ENCODE measurements at regions not wholly inside any gene's neighbourhood (a gene's known extent, or its start where the extent isn't known, plus 50 kb on each side); places are given as distances from the start of the nearest gene placed in this dataset.
A peak's percentile ranks its signal among the peaks of the same experiment; 100 is the strongest.
"Not testable (repeated sequence)": the region's sequence is repeated elsewhere in the genome, so short reads cannot be mapped to it uniquely, and the experiment has no call there.

DNA sequence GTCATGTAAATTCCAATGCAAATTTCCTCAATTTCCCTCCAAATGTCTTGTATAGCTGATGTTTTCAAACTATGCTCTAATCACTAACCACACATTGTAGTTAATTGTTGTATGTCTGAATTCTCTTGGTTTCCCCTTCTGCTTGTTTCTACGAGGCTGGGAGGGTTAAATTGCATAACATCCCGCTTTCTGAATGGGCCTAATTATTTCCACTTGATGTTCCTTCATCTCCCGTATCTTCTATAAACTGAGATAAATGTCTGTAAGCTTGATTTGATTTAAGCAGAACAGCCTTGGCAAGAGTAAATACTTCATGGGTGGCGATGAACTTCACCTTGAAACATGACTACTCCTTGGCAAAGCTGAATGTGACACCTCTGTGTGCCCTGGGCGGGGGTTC is 72.2 kb downstream of the SERINC2 start:
- no peak for DNase-seq

DNA sequence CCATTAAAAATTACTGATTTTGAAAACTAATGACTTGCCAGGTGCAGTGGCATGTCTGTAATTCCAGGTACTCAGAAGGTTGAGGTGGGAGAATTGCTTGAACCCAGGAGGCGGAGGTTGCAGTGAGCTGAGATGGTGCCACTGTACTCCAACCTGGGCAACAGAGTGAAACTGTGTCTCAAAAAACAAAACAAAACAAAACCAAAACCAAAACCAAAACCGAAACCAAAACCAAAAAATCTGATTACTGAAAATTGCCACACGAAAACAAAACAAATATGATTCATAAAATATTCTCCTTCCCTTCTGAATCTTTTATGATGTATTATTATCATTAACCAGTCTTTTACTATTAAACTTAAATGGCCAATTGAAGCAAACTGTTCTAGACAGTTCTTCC is 74.1 kb downstream of the SERINC2 start:
- DNase-seq, result no peak

DNA sequence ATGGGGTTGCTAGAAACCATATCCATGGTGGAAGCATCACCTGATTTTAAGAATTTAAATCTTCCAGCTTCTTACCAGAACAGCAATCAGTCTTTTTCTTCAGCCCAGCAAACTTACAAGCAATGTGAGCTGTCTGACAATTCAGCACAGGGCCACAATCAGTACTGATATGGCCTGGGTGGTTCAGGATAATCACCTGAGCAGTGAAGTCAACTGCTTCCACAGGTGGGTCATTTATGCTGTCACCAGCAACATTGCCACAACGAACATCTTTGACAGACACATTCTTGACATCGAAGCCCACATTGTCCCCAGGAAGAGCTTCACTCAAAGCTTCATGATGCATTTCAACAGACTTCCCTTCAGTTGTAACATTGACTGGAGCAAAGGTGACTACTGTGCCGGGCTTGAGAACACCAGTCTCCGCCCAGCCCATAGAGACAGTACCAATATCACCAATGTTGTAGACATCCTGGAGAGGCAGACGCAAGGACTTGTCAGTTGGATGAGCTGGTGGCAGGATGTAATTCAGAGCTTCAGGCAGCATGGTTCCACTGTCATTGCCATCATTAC is 74.8 kb downstream of the SERINC2 start:
- DNase-seq, result no peak

DNA sequence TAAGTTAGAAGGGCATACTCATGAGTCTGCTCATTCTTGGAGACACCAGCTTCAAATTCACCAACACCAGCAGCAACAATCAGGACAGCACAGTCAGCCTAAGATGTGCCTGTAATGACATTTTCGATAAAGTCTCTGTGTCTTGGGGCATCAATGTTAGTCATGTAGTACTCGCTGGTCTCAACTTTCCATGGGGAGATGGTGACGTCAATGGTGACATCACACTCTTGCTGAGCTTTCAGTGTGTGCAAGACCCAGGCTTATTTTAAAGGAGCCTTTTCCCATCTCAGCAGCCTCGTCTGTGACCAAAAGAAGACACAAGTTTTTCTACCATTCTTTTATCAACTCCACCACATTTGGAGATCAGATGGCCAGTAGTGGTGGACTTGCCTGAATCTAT is 75.5 kb downstream of the SERINC2 start:
- DNase-seq, result no peak

DNA sequence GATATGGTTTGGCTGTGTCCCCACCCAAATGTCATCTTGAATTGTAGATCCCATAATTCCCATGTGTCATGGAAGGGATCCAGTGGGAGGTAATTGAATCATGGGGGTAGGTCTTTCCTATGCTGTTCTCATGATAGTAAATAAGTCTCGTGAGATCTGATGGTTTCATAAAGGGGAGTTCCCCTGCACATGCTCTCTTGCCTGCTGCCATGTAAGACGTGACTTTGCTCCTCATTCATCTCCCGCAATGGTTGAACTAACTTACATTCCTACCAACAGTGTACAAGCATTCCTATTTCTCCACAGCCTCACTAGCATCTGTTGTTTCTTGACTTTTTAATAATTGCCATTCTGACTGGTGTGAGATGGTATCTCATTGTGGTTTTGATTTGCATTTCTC is 76.6 kb downstream of the SERINC2 start:
- not testable (repeated sequence) for DNase-seq

DNA sequence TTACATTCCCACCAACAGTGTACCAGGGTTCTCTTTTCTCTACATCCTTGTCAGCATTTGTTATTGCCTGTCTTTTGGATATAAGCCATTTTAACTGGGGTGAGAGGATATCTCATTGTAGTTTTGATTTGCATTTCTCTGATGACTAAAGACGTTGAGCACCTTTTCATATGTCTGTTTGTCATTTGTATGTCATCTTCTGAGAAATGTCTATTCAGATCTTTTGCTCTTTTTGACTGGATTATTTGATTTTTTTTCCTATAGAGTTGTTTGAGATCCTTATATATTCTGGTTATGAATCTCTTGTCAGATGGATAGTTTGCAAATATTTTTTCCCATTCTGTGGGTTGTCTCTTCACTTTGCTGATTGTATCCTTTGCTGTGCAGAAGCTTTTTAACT is 77.6 kb downstream of the SERINC2 start:
- DNase-seq, result not testable (repeated sequence)

- DNase-seq, result not testable (repeated sequence)
These were observed 81.0 kb upstream of the TINAGL1 start for GRCh38 chr1:31495351-31495750.

DNA sequence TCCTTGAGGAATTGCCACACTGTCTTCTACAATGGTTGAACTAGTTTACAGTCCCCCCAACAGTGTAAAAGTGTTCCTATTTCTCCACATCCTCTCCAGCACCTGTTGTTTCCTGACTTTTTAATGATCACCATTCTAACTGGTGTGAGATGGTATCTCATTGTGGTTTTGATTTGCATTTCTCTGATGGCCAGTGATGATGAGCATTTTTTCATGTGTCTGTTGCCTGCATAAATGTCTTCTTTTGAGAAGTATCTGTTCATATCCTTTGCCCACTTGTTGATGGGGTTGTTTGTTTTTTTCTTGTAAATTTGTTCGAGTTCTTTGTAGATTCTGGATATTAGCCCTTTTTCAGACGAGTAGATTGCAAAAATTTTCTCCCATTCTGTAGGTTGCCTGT is 80.5 kb upstream of the TINAGL1 start:
- not testable (repeated sequence) for DNase-seq

DNA sequence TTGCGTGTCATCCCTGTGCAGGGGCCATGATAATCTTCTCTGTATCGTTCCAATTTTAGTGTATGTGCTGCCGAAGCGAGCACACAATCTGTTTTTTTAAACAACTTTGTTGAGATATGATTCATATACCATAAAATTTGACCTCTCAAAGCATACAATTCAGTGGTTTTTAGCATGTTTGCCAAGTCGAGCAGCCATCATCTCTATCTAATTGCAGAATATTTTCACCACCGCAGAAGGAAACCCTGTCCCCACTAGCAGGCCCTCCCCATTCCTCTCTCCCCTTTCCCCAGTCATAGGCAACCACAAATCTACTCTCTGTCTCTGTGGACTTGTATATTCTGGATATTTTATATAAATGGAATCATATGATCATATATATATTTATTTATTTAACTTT is 78.7 kb upstream of the TINAGL1 start:
- no peak for DNase-seq

- DNase-seq, result no peak
These were observed 77.8 kb upstream of the TINAGL1 start for GRCh38 chr1:31498376-31499040.

GRCh38 chr1:31501505-31501904 is 74.8 kb upstream of the TINAGL1 start:
- no peak for DNase-seq

GRCh38 chr1:31502253-31502652 is 74.1 kb upstream of the TINAGL1 start:
- DNase-seq, result no peak

- no peak for DNase-seq
These were observed 73.3 kb upstream of the TINAGL1 start for GRCh38 chr1:31502926-31503511.

DNA sequence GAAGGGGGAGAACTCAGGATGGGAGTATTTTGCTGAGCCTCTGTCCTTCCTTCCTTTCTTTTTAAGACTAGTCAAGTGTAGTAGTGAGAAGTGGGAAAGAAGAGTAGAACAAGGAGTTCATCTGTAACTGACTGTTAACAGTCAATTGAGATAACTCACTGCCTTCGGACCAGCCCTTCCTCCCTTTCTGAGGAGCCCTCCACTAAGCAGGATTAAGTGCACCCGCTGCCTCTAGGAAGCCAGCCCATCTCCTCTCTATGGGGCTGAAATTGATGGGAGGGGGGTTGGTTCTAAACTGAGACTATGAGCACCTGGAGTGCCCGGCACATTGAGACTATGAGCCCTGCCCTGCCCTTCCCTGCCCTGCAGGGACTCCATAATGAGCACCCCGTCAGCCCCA is 72.7 kb upstream of the TINAGL1 start:
- DNase-seq, result no peak

- DNase-seq, result no peak
These were observed 72.3 kb upstream of the TINAGL1 start for GRCh38 chr1:31504001-31504400.

DNA sequence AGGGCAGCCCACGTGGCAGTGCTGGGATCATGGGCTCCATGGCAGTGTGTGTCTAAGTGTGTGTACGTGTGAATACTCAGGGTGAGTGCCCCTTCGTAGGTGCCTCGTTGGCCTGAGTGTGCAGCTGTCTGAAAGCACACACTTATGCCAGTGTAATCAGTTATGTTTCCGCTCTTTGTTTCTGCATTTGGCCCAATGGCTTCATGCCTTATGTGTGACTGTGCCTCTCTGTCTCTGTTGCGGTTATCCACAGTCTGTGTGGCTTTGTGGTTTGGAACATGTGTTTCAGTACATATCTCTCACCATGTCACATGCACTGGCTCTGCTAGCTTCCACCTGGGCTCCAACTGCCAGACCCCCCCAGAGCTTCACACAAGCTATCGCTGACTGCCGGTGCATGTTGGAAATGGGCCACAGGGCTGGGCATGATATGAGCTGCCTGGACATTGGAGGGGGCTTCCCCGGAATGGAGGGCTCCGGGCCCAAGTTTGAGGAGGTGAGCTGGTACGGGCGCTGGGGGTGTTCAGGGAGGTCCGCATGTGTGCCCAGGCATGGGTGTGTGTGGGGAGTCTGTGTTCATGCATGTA is 70.3 kb upstream of the TINAGL1 start:
- peak; percentile 10 to 30 for DNase-seq

- no peak for DNase-seq
These were observed 69.1 kb upstream of the TINAGL1 start for GRCh38 chr1:31507221-31507620.

GRCh38 chr1:31507676-31508530 is 68.4 kb upstream of the TINAGL1 start:
- DNase-seq, result no peak

DNA sequence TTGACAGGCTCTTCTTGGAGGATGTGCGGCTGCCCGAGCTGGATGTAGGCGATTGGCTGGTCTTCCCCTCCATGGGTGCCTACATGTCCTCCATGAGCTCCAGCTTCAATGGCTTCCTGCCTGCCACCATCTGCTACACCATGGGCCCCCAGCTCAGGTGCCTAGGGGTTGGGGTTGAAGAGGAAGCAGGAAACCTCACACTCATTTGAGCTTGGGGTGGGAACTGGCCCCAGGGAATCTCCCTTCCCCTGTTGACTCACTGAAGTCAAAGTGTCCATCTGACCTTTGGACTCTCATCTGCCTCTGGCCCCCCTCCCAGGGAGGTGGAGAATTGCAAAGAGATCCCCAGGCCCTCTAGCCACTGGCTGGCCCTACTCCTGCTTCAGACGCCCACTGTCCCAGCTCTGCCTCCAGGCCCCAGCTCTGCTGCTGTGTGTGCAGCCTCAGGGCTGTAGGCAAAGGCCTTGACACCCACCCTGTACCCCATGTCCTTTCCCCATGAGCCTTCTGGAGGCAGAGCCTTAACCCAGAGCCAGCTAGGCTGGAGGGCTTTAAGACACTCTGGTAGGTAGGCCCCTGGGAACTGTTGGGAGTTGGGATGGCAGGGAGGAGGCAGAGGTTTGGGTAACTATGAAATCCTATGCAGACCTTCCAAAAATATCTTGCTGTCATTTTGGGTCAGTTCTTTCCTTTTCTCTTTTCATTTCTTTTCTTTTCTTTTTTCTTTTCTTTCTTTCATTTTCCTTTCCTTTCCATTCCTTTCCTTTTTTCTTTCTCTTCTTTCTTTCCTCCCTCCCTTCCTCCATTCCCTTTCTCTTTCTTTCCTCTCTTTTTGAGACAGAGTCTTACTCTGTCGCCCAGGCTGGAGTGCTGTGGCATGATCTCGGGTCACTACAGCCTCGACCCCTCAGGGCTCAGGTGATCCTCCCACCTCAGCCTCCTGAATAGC is 66.9 kb upstream of the TINAGL1 start:
- DNase-seq, result no peak

DNA sequence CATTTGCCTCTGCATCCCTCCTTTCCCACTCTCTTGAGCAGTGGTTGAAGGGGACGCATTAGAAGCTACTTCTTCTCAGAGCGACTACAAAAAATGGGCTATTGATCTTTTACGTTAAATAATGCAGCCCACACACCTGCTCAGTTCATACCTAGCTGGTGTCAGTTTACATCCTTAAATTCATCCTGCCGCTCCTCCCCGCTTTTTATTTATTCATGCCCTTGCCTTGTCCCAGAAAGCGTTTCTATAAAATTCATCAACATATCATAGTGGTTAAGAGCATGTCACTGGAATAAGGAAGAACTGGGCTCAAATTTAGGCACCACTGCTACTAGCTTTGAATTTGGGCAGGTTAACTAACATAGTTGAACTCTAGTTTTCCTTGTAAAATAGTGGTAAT is 66.0 kb upstream of the TINAGL1 start:
- no peak for DNase-seq

DNA sequence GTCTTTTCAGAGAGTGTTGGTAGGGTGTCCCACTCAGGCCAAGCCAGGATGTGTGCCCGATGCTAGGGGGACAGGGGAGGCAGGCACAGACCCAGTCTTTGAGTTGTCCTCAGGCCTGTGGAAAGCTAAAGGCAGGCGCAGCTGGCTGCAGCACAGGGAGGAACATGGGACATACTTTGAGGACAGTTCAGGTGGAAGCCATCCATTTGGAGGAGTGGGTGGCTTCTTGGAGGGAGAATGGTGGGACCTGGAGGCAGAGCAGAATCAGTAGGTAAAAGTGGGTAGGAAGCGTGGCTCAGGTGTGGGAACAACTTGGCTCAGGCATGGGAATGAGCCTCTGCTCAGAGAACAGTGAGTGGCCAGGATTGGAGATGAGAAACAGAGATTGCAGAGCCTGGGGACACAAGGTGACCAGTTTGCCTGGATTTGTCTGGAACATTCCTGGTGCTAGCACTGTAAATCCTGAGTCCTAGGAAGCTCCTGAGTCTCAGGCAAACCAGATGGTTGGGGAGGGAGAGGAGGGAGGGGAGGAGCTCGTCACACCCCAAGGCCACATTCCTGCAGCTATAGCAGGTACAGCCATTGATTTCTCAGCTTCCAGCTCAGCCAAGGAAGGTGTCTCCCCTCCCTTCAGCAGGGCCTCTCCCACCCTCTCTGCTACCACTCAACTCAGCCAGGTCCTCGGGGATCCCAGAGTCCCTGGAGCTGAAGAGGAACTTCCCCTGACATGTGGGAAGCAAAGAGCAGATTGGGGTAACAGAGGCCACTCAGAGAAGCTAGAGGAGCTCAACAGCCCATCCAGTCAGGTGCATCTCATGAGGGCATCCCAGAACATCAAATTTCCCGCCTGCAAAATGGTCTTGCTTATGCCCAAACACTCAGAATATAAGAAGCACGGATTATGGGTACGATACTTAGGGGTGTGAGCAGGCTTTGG is 65.2 kb upstream of the TINAGL1 start:
- no peak for DNase-seq

Data from activated CD4-positive, alpha-beta T cell treated with anti-CD3 and anti-CD28 coated beads, Interleukin-2, amount 50 U/mL, for 48 hours (primary cell).